GM19372 (cell line): ENCODE measurements at regions not wholly inside any gene's neighbourhood (a gene's known extent, or its start where the extent isn't known, plus 50 kb on each side); places are given as distances from the start of the nearest gene placed in this dataset.

Experiments
- ATAC-seq: cut with Tn5 transposase; IDR thresholded peaks from one replicate; pipeline ENCODE4 v1.9.1; 2021; ENCODE audit warnings: mild to moderate bottlenecking, low read depth, moderate library complexity; ENCODE audit not compliant: unreplicated experiment

DNA sequence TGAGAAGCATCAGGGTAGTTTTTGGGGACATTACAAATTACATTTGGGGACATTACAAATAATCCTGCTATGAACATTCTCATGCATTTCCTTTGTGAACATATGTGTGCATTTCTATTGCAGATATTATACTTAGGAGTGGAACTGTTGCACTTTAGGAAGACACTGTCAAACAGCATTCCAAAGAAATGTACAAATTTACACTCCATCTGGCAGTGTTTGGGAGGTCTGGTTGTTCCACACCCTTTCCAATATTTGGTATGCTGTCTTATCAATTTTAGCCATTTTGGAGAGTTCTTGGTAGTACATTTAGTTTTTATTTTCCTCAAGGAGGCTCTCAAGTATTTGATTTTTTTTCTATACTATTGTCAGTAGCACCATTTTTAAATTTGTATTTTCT is 419.1 kb upstream of the ARHGEF26 start:
- ATAC-seq, result no peak

DNA sequence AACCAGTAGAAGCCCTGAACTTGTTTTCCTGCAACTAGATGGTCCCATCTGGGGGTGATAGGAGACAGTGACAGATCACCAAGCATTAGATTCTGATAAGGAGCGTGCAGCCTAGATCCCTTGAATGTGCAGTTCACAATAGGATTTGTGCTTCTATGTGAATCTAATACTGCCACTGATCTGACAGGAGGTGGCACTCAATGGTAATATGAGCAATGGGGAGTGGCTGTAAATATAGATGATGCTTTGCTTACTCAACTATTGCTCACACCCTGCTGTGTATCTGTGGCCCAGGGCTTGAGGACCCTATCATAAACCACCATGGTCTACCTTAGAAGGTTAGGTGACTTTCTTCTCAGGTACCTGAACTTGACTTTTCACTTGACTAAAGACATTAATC is 417.1 kb upstream of the ARHGEF26 start:
- ATAC-seq, result no peak

DNA sequence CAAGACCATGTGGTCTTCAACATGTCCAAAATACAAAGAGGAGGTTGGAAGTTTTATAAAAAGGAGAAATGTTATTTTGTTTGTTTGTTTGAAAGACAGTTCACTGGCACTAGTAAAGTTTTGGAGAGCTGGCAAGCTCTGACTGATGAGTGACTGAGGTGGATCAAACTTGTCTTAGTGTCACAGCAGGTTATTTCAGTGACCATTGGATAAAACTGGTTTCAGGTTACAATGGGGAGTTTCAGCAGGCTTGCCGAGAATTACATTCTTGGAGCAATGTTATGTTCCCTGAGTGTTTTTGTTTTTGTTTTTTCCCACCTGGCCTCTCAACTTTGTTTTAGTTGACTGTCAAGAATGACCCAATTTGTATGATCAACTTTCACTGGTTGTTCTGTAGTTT is 414.5 kb upstream of the ARHGEF26 start:
- no peak for ATAC-seq

DNA sequence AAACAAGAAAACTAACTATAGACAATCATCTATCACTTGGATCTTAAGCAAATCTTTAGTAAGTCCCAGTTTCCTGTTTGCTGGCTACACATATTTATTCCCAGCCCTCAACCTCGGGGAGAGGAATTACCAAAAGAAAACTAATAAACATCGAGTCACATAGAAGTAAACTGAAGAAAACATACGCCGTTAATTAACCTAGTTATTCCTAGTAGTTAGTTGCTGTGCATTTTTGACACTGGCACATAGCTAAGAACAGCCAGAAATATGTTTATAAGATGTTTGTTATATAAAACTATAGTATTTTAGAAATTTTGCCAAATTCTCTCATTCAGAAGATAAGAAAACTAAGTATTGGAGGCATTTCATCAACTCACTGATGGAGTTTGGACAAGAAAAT is 407.2 kb upstream of the ARHGEF26 start:
- ATAC-seq, result no peak

DNA sequence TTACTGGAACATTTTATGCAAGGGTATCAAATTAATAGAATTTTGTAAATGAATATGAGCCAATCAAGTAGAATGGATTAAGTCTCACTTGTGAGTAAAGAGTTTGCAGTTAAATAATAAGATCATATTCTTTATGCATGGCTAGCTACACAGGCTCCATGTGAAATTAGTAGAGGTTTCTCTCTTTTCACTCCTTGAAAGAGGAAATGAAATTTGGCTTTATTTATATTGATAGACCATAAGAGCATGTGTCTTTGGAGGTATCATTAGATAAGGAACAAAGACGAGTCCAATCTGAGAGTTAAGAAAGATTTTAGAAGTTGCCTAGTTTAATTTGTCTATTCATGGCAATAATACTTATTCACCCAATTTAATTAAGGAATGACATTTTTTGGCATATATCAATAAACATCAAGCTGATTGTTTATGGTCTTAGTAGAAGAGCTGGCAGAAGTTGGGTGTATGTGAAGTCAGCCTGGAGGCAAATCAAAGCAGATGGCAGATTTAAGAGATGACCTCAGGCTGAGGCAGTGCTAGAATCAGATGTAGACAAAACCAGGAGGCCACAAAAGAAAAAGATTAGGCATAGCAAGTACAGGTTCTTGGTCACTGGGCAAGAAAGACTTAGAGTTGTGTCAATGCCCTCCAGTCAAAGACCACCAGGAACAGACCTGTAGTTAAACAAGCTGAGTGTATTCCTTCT is 406.5 kb upstream of the ARHGEF26 start:
- ATAC-seq, result no peak

DNA sequence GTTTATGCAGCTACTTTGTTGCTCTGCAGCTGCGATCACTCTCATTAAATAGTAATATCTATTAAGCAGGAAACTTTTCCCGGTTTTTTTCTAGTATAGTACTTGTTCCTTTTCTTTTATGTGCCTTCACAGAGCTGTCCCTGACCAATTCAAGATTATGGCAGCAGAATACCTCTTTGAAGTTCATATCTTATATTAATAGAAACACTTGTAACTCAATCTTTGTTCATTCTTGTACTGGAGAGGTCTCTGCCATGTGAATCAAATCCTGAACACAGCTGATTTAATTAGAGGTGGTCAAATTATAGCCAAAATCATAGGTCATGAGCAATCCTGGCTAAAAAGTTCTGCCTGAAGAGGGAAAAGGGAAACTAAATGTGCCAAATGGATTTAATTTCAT is 399.0 kb upstream of the ARHGEF26 start:
- ATAC-seq, result no peak

DNA sequence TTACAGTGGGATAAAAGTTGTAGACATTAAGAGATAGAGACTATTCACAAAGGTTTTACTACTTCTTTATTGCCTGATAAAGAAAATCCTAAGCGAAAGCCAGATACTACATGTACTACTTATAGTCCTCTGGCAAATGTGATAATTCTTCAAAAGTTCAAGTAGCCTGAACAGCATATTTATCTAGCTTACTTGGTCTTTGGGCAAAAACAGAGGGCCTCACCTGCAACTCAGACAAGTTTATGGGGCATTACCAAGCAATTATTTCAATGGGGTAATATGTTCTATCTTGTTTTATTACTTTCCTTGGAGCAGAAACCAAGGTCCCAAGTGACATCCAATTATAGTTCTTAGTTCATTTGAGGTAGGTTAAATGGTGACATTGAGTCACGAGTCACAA is 390.1 kb upstream of the ARHGEF26 start:
- no peak for ATAC-seq

DNA sequence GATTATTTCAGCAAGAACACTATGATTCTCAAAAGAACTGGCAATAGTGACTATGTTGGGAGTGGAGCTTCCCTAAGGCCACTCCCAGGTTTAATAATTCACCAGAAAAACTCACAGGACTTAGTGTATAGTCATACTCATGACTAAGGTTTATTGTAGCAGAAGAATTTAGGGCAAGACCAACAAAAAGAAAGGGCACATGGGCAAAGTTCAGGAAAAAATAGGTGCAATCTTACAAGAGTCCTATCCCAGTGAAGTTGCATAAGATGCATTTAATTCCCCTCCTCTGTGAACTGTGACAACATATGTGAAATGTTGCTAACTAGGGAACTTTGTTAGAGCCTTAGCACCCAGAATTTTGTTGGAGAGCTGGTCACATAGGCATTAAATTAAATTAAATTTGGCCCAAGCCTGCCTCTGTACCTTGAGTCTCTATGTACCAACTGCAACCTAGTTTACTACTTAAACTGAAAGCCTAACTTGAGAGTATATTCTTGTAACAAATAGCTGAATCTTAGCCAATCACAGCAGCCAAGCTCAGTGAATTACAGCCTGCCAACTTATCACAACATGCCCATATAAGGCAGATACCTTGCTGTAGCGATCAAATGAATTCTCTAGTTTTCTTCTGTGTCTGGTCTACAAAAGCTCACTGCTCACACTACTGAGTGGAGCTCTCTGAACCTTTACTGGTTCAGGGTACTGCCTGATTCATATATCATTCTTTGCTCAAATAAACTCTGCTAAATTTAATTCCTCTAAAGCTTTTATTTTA is 386.2 kb upstream of the ARHGEF26 start:
- ATAC-seq, result no peak

DNA sequence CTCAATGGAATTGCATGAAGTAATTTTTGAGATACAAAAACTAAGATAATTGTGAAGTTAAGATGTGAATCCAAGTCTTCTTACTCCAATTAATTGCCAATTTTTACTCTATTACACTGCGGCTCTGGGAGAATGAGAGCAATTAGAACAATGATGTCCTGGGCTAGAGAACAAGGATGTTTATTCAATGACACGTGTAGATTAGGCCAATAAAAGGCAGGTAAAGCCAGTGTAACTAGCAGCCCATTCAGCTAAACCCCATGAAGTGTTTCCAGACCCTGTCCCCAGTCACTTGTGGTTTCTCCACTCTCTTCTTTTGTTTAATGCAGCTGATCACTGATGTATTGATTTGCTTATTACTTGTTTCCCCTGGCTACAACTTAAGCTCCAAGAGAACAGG is 381.1 kb upstream of the ARHGEF26 start:
- ATAC-seq, result no peak

DNA sequence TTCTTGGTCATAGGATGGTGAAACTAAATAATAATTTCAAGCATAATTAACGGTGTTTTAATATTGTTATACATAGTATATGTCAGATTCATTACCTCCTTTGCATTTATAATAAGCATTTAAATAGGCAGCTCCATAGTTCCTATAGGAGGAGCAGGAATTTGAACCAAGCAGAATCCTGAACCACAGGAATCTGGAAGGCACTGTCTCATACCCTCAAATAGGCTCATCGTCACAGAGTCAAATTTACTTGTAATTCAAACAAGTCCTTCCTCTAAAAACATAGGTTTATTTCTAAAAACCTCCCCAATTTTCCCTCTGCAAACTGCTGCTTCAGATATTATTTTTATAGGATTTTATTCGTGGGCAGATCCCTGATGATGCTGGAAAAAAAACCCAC is 376.3 kb upstream of the ARHGEF26 start:
- no peak for ATAC-seq

DNA sequence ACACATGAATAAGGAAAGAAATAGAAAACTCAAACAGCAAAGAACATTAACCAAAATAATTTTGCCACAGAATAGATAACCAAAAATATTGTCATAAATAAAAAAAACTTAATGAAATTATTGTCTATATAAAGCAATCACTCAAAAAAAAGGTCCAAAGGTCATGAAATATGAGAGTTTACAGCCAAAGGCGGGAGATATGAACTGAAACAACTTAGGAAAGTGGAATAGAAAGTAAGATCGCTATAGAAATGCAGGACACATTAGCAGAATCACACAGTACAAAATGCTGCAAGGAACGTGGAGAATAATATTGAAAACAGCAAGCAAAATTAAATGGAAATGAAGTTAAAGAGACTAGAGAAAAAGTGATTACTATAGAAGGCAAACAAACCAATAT is 375.0 kb upstream of the ARHGEF26 start:
- no peak for ATAC-seq

DNA sequence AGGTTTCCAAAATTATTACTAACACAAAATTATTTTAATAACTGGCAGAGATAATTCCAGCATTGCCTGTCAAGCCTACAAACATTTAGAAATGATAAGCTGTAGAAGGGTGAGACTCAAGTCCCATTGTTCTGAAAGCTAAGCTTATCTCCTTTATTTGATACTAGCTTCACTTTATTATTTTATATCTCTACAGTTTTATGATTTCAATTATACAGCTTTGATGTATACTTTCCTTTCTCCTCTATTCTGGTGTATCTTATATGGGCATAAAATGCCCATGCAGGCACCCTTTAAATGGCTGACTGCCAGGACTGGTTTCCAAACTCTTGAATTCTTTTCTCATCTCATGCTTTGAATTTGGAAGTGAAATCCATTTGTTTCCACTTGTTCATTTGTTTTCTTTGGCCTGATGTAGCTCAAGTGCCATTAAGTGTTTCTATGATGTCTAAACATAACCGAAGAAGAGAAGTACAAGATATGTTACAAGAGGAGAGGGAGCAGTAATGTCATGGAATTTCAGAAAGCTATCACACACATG is 372.1 kb upstream of the ARHGEF26 start:
- ATAC-seq, result no peak

DNA sequence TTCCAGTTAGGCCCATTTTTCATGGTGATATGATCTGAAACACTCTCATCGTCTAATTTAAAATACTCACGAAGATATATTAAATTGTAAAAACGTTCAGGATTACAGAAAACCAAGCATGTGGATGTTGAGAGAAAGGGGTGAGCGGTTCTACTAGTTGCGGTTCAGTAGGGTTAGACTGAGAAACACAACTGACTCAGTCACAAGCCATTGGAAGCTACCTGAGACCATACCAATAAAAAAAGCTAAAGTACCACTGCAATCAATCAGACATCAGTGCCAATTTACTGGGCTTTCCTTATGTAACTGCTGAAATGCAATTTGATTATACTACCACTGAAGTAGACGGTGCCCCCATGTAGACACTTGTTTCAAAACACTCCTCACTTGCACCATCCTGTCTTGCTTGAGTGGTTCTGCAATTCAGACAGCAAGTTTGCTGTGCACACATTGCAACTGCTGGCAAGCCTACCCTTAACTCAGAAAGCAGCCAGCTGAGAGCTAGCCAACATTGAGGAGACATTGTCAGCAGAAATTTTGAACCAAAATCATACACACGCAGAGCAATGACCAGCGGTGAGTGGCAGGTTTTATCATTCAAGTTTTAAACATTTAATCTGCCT is 368.7 kb upstream of the ARHGEF26 start:
- ATAC-seq, result no peak

DNA sequence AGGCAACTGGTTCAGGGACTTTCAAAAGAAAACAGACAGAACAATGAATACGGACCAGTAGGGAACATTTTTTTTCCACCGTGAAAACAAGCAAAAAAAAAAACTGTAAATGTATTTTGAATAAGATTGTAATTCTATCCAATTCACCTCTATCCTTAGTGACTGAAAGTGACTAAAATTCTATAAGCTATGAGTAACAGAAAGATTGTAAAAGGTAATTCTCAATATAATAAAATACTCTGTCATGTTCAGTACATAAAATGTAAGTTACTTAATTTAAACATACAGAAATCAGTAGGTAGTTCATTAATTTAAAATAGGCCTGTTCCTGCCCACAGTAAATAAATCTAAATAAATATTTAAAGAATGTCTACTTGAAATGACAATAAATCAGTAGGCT is 368.2 kb upstream of the ARHGEF26 start:
- no peak for ATAC-seq

DNA sequence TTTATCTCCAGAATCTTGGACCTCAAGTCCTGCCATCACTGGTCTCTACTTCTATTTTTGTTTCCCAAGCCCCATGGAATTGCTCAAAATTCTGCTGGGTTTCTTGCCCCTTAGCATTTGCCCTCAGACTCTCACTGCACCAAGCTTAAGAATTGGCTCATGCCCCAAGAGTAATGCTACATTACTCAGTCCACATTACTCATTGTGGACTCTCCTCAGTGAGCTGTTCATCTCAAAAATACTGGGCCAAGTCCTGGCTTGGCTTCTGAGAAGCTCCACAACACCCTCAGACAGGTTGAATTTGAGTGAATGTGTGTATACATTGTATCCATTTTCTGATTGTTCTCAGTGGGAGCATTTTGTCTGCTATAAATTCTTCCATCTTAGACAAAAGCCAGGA is 364.4 kb upstream of the ARHGEF26 start:
- no peak for ATAC-seq

DNA sequence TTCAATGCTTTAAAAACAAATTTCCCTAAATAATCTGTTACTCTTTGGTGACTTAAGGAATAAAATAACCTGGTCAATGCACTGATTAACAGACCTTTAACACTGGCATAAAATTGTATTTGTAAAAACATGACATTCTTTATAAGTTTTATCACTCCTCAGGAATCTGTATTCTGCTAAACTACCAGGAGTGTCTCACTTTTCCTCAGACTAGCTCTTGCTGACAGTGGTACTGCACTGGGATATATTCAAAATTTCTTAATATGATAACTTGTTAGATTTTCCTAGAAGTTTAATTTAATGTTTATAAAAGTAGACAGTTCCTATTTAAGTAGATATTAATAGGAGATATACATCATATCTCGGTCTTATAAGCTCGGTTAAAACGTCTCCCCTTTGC is 363.4 kb upstream of the ARHGEF26 start:
- no peak for ATAC-seq

DNA sequence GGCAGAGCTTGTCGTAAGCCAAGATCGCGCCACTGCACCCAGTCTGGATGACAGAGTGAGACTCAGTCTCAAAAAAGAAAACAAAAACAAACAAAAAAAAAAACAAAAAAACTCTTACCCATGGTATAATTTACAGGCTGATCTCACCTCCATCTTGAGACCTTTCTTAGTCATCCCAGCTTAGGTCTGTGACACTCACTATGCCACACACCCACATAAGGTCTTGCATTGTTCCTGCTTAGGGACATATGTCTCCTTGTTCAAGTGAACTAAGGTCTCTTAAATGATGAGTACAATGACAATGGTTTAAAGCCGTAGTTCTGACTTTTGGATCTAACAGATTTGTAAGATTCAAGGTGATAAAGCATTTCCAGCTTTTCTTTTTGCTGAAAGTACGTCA is 360.2 kb upstream of the ARHGEF26 start:
- no peak for ATAC-seq

DNA sequence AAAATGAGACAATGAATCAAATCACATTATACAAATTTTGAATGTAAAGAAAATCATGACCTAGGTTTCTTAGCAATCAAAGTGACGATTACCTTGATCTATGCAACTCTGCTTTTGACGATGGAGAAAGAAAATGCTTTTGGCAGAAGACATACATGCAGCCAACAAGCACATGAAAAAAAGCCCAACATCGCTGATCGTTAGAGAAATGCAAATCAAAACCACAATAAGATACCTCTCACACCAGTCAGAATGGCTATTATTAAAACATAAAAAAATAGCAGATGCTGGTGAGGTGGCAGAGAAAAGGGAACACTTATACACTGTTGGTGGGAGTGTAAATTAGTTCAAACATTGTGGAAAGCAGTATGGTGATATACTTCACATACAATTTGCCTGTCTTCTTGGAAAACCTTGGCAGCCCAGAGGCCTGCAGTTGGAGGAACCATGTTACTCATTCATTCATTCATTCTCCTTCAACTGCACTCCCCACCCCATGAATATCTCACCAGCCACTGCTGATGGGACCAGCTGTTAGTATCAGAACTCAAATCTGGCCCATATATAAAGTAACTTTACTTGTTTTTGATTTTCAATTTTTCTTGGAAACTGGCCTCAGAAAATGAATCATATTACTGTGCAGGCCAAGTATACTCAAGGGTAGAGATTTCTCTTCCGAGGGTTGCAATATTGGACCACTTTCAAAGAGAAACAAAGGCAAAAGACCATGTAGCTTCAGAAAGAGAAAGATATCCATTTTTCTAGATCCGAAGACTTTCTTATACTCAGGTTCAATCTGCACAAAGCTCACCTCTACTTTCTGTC is 358.6 kb upstream of the ARHGEF26 start:
- no peak for ATAC-seq

DNA sequence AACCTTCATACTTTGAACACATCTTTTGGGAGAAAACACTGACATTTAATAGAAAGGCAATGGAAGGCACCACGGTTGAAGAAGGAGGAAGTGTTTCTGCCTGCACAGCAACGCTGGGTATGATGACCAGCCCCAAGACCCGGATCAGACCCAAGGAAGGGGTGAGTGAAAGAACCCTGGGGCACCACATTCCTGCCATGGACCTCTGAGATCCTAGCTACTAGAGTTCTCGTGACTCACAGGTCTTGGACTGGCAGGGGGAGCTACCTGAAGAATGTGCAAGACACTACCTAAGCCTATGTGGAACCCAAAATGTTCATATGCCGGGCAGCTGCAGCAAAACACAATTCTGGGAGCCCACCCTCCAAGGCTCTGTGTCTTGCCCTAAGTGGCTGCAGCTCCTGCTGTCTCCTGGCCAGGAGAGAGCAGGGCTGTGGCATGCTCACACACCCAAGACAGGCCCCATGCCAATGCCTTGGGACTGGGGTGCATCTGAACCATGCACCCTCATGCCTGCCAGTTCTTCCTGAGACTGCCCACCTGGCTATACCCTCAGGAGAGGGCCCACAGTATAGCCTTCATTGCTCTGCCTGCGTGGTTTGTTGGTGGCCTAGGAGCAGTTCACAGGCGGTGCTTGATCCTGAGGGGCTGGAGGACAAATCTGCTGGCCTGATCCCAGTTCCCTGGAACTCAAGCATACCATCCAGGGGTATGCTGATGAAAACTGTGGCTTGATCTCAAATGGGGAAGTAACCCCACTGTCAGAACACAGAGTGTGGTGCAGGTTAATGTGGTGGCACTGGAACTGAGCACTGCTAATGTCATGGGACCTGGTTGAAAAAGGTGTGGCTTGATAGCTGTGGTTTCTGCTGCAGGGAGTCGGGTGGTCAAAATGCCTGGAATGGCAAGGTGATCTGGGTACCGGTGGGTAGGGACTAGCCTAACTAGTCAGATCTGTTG is 353.3 kb upstream of the ARHGEF26 start:
- ATAC-seq, result no peak
